ENCODE measurements at regions not wholly inside any gene's neighbourhood (a gene's known extent, or its start where the extent isn't known, plus 50 kb on each side); places are given as distances from the start of the nearest gene placed in this dataset.

- H3K27ac ChIP-seq (ENCODE audit: low read depth): no peak overlapping the region
- H3K9me2 ChIP-seq (ENCODE audit: insufficient read depth): no peaks in the 10 kb centered on the region
- H3K36me3 Mint-ChIP-seq (ENCODE audit: low read depth): no peaks in the 10 kb centered on the region
- no peaks in the 10 kb centered on the region for H3K36me3 ChIP-seq (ENCODE audit: insufficient read depth)
- ATAC-seq (no peak), DNase-seq (ENCODE audit: low spot score) (no peak)
- no peak overlapping the region for H3K27ac Mint-ChIP-seq
- peaks cover 2% of the 10 kb centered on the region for H3K27me3 Mint-ChIP-seq (ENCODE audit: insufficient read depth, low read depth, poor library complexity)
- no peaks in the 10 kb centered on the region for H3K4me1 ChIP-seq (ENCODE audit: insufficient read depth)
- TF ChIP-seq, protein P1, sequence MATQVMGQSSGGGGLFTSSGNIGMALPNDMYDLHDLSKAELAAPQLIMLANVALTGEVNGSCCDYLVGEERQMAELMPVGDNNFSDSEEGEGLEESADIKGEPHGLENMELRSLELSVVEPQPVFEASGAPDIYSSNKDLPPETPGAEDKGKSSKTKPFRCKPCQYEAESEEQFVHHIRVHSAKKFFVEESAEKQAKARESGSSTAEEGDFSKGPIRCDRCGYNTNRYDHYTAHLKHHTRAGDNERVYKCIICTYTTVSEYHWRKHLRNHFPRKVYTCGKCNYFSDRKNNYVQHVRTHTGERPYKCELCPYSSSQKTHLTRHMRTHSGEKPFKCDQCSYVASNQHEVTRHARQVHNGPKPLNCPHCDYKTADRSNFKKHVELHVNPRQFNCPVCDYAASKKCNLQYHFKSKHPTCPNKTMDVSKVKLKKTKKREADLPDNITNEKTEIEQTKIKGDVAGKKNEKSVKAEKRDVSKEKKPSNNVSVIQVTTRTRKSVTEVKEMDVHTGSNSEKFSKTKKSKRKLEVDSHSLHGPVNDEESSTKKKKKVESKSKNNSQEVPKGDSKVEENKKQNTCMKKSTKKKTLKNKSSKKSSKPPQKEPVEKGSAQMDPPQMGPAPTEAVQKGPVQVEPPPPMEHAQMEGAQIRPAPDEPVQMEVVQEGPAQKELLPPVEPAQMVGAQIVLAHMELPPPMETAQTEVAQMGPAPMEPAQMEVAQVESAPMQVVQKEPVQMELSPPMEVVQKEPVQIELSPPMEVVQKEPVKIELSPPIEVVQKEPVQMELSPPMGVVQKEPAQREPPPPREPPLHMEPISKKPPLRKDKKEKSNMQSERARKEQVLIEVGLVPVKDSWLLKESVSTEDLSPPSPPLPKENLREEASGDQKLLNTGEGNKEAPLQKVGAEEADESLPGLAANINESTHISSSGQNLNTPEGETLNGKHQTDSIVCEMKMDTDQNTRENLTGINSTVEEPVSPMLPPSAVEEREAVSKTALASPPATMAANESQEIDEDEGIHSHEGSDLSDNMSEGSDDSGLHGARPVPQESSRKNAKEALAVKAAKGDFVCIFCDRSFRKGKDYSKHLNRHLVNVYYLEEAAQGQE (IDR thresholded peaks at IDR 0.05; ENCODE audit: unreplicated experiment): no peak
- TF ChIP-seq, protein P2, sequence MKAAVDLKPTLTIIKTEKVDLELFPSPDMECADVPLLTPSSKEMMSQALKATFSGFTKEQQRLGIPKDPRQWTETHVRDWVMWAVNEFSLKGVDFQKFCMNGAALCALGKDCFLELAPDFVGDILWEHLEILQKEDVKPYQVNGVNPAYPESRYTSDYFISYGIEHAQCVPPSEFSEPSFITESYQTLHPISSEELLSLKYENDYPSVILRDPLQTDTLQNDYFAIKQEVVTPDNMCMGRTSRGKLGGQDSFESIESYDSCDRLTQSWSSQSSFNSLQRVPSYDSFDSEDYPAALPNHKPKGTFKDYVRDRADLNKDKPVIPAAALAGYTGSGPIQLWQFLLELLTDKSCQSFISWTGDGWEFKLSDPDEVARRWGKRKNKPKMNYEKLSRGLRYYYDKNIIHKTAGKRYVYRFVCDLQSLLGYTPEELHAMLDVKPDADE (IDR thresholded peaks at IDR 0.05): no peak
- no peak for TF ChIP-seq ZNF114 (CRISPR knock-in tag; IDR thresholded peaks at IDR 0.05)
- no peak for TF ChIP-seq POLR2AphosphoS5 (IDR thresholded peaks at IDR 0.05; ENCODE audit: low read depth)
- no peak for TF ChIP-seq CREB1 (CRISPR knock-in tag; IDR thresholded peaks at IDR 0.05; ENCODE audit: low read depth)
- TF ChIP-seq EZH2 (IDR thresholded peaks at IDR 0.05; ENCODE audit: low read depth, unreplicated experiment): no peak
- no peak for TF ChIP-seq EZH2phosphoT487 (IDR thresholded peaks at IDR 0.05; ENCODE audit: unreplicated experiment)
- TF ChIP-seq, protein P3, sequence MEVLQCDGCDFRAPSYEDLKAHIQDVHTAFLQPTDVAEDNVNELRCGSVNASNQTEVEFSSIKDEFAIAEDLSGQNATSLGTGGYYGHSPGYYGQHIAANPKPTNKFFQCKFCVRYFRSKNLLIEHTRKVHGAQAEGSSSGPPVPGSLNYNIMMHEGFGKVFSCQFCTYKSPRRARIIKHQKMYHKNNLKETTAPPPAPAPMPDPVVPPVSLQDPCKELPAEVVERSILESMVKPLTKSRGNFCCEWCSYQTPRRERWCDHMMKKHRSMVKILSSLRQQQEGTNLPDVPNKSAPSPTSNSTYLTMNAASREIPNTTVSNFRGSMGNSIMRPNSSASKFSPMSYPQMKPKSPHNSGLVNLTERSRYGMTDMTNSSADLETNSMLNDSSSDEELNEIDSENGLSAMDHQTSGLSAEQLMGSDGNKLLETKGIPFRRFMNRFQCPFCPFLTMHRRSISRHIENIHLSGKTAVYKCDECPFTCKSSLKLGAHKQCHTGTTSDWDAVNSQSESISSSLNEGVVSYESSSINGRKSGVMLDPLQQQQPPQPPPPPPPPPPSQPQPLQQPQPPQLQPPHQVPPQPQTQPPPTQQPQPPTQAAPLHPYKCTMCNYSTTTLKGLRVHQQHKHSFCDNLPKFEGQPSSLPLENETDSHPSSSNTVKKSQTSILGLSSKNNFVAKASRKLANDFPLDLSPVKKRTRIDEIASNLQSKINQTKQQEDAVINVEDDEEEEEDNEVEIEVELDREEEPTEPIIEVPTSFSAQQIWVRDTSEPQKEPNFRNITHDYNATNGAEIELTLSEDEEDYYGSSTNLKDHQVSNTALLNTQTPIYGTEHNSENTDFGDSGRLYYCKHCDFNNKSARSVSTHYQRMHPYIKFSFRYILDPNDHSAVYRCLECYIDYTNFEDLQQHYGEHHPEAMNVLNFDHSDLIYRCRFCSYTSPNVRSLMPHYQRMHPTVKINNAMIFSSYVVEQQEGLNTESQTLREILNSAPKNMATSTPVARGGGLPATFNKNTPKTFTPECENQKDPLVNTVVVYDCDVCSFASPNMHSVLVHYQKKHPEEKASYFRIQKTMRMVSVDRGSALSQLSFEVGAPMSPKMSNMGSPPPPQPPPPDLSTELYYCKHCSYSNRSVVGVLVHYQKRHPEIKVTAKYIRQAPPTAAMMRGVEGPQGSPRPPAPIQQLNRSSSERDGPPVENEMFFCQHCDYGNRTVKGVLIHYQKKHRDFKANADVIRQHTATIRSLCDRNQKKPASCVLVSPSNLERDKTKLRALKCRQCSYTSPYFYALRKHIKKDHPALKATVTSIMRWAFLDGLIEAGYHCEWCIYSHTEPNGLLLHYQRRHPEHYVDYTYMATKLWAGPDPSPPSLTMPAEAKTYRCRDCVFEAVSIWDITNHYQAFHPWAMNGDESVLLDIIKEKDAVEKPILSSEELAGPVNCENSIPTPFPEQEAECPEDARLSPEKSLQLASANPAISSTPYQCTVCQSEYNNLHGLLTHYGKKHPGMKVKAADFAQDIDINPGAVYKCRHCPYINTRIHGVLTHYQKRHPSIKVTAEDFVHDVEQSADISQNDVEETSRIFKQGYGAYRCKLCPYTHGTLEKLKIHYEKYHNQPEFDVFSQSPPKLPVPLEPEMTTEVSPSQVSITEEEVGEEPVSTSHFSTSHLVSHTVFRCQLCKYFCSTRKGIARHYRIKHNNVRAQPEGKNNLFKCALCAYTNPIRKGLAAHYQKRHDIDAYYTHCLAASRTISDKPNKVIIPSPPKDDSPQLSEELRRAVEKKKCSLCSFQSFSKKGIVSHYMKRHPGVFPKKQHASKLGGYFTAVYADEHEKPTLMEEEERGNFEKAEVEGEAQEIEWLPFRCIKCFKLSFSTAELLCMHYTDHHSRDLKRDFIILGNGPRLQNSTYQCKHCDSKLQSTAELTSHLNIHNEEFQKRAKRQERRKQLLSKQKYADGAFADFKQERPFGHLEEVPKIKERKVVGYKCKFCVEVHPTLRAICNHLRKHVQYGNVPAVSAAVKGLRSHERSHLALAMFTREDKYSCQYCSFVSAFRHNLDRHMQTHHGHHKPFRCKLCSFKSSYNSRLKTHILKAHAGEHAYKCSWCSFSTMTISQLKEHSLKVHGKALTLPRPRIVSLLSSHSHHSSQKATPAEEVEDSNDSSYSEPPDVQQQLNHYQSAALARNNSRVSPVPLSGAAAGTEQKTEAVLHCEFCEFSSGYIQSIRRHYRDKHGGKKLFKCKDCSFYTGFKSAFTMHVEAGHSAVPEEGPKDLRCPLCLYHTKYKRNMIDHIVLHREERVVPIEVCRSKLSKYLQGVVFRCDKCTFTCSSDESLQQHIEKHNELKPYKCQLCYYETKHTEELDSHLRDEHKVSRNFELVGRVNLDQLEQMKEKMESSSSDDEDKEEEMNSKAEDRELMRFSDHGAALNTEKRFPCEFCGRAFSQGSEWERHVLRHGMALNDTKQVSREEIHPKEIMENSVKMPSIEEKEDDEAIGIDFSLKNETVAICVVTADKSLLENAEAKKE (CRISPR knock-in tag; IDR thresholded peaks at IDR 0.05): no peak
- H3K27me3 ChIP-seq (ENCODE audit: insufficient read depth): no peaks in the 10 kb centered on the region
- no peaks in the 10 kb centered on the region for H3F3A ChIP-seq (replicated peaks; ENCODE audit: low read depth)
- no peaks in the 10 kb centered on the region for H3K79me2 ChIP-seq (replicated peaks; ENCODE audit: insufficient read depth)
- H3K4me3 Mint-ChIP-seq: no peak overlapping the region
- H3K4me2 ChIP-seq: no peak overlapping the region
- no peaks in the 10 kb centered on the region for H3K4me1 Mint-ChIP-seq
- no peak overlapping the region for H3K4me3 ChIP-seq
- no peaks in the 10 kb centered on the region for H3K9me3 Mint-ChIP-seq
- no peaks in the 10 kb centered on the region for H4K20me1 ChIP-seq (replicated peaks; ENCODE audit: insufficient read depth)
- H2AFZ ChIP-seq: peak overlapping the region; percentile 60
Observed at GRCh38 chr2:107012714-107013306, 126.8 kb upstream of the ST6GAL2 start.
